GM12878 (cell line): ENCODE measurements at regions not wholly inside any gene's neighbourhood (a gene's known extent, or its start where the extent isn't known, plus 50 kb on each side); places are given as distances from the start of the nearest gene placed in this dataset. TPM values are rescaled to one million over a fixed set of nuclear protein-coding genes. Genes with fewer than 3 reads are reported as not detected.
A peak's percentile ranks its signal among the peaks of the same experiment; 100 is the strongest.

Source experiments
- ATAC-seq: fragments of 200-7000 bp; cut with Tn5 transposase; 3 replicates; pipeline ENCODE4 v1.9.1; 2020; ENCODE audit warnings: mild to moderate bottlenecking, moderate library complexity
- BruUV-seq: library from RNA; stranded (reverse); fragments of 400-500 nt; replicated peaks from 2 replicates; lab custom pipeline; 2021; lab: Mats Ljungman, UMichigan
- CTCF ChIA-PET: fragments of 300-600 bp; sonication (Branson Sonifier 250); formaldehyde crosslinking; extraction: SDS; loops from one replicate; lab custom pipeline; 2021; ENCODE audit warnings: inconsistent platforms; lab: Yijun Ruan, JAX
- POLR2A ChIA-PET: fragments of 350-600 bp; formaldehyde crosslinking; extraction: SDS; loops from one replicate; lab custom pipeline; 2021; ENCODE audit warnings: inconsistent platforms; lab: Charles Lee
- RAD21 ChIA-PET: fragments of 300-600 bp; sonication (Branson Sonifier 250); formaldehyde crosslinking; loops from one replicate; lab custom pipeline; 2023; ENCODE audit warnings: antibody characterized with exemption; ENCODE audit not compliant: unreplicated experiment; lab: Charles Lee
- SMC1A ChIA-PET: fragments of 300-600 bp; sonication (Branson Sonifier 250); formaldehyde crosslinking; loops from one replicate; lab custom pipeline; 2023; ENCODE audit not compliant: unreplicated experiment, uncharacterized antibody; lab: Charles Lee
- DNase-seq: peaks from one replicate; pipeline ENCODE4 v3.0.0-alpha.2; 2011; ENCODE audit warnings: low read depth, low spot score
- FAIRE-seq: peaks from 3 replicates; lab custom pipeline; 2011; peaks lifted over from hg19 to GRCh38; lab: Jason Lieb, UNC
- H2AFZ ChIP-seq: 2 replicates; pipeline ENCODE4 v1.6.0; 2011; ENCODE audit warnings: low read depth, low read length, control low read depth; ENCODE audit not compliant: control insufficient read depth
- H3K27ac ChIP-seq: 2 replicates; pipeline ENCODE4 v1.5.1; 2011; ENCODE audit warnings: control low read depth; ENCODE audit not compliant: control insufficient read depth, insufficient read depth
- H3K27me3 ChIP-seq, 2 experiments: replicated peaks in 1 of 2; 2 replicates each; pipeline versions ENCODE4 v1.6.0 to v1.6.1; 2011; ENCODE audit warnings: low read length in 1 of 2; ENCODE audit not compliant: control insufficient read depth in 2 of 2, insufficient read depth in 2 of 2
- H3K36me3 ChIP-seq, 2 experiments: 2 replicates each; pipeline ENCODE4 v1.5.1; 2011; ENCODE audit warnings: low read length in 1 of 2; ENCODE audit not compliant: control insufficient read depth in 2 of 2, insufficient read depth in 2 of 2
- H3K4me1 ChIP-seq: 2 replicates; pipeline ENCODE4 v1.6.1; 2011; ENCODE audit warnings: mild to moderate bottlenecking, low read length, moderate library complexity, mixed read lengths; ENCODE audit not compliant: control insufficient read depth, insufficient read depth
- H3K4me2 ChIP-seq: 2 replicates; pipeline ENCODE4 v1.6.0; 2011; ENCODE audit warnings: control low read depth; ENCODE audit not compliant: control insufficient read depth, insufficient read depth
- H3K4me3 ChIP-seq: fragments of 200-600 bp; sonication (generic); 2 replicates; pipeline ENCODE4 v1.5.1; 2016
- H3K79me2 ChIP-seq: 2 replicates; pipeline ENCODE4 v1.6.0; 2011; ENCODE audit warnings: low read length; ENCODE audit not compliant: control insufficient read depth, insufficient read depth
- H3K9ac ChIP-seq: 2 replicates; pipeline ENCODE4 v1.8.0; 2011; ENCODE audit warnings: low read length, control low read depth, mixed read lengths; ENCODE audit not compliant: control insufficient read depth, insufficient read depth
- H3K9me3 ChIP-seq: replicated peaks from 3 replicates; pipeline ENCODE4 v1.5.1; 2011; ENCODE audit warnings: mild to moderate bottlenecking, low read length; ENCODE audit not compliant: control insufficient read depth, insufficient read depth
- H4K20me1 ChIP-seq: 2 replicates; pipeline ENCODE4 v1.6.0; 2011; ENCODE audit not compliant: control insufficient read depth, insufficient read depth
- ASH2L ChIP-seq: fragments of 300-600, 200-600 bp; sonication (generic); IDR thresholded peaks from 2 replicates; pipeline ENCODE4 v1.6.1; 2017; ENCODE audit warnings: low read depth, mild to moderate bottlenecking, borderline replicate concordance
- CTCF ChIP-seq, 3 experiments: IDR thresholded peaks in 2 of 3; conservative IDR thresholded peaks in 1 of 3; 2 replicates each; pipeline ENCODE4 v1.5.1; 2011; ENCODE audit warnings: low read depth in 3 of 3, low read length in 3 of 3, mild to moderate bottlenecking in 3 of 3, control low read depth in 2 of 3, moderate library complexity in 2 of 3, inconsistent platforms in 1 of 3, mixed read lengths in 1 of 3; ENCODE audit not compliant: control insufficient read depth in 2 of 3, insufficient read depth in 1 of 3; ENCODE audit errors: extremely low read depth in 1 of 3
- MYC ChIP-seq: IDR thresholded peaks from 2 replicates; pipeline ENCODE4 v1.6.1; 2011; ENCODE audit warnings: mild to moderate bottlenecking, low read length, moderate library complexity, inconsistent platforms; ENCODE audit not compliant: insufficient read depth, insufficient replicate concordance, insufficient read length, severe bottlenecking
- RAD21 ChIP-seq: IDR thresholded peaks from 2 replicates; pipeline ENCODE4 v1.6.1; 2011; ENCODE audit warnings: mild to moderate bottlenecking, low read depth, low read length, moderate library complexity; ENCODE audit not compliant: insufficient read depth
- WRNIP1 ChIP-seq: IDR thresholded peaks from 2 replicates; pipeline ENCODE4 v1.6.1; 2011; ENCODE audit warnings: low read depth, low read length, improper control_type of control experiment, borderline replicate concordance
- WGBS: methylation state at CpG from one replicate; pipeline ENCODE4 v1.1.6; 2016; ENCODE audit warnings: low lambda C conversion rate; ENCODE audit not compliant: insufficient replicate concordance, insufficient coverage; ENCODE audit errors: missing lambda C conversion rate; 5-methylcytosine and 5-hydroxymethylcytosine counted together
- in situ Hi-C: fragments of 300-500 bp; cut with MboI; formaldehyde crosslinking; loops from 9 replicates; pipeline ENCODE4 v1.14.3; 2018; ENCODE audit warnings: mixed read lengths
- intact Hi-C: fragments of 100-400 bp; cut with micrococcal nuclease; formaldehyde crosslinking; loops from one replicate; pipeline ENCODE4 v1.14.2; 2022; ENCODE audit not compliant: unreplicated experiment
- small RNA-seq: library from RNA; depleted of rRNA; stranded (forward); fragments of <200 nt; gene quantifications from one replicate; pipeline ENCODE3, GENCODE V24; 2014

DNA sequence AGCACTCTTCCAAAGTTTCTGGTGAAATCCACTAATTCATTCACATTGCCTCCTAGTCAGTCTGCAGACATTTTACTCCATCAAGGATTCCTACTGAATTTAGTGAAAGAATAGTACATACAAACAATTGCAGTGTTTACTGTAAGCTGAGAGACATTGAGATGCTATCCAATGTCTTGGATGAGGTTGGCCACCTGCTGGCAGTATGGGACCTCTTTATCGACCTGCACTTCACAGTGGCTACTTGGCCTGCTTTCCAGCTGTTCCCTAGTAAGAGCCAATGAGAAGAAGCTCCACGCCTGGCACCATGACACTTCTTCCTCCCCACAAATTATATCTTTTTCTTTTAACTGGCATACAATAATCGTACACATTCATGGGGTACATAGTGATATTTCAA is 51.5 kb upstream of the LRIF1 start:
- Histone ChIP-seq H3K4me1 (no peaks in the 10 kb centered on the region), H3K9ac (no peak overlapping the region), H3K36me3 (no peaks in the 10 kb centered on the region), H3K4me2 (no peak overlapping the region), H2AFZ (no peak overlapping the region), H3K27ac (no peak overlapping the region)
- intact Hi-C loops (no loop called here), in situ Hi-C loops (no loop called here)
- no TSS peak for BruUV-seq
- RAD21 ChIA-PET = no interaction called here
- WGBS = 19% methylated on average over 3 of the region's 3 CpGs
- DNase-seq = no peak
- TF ChIP-seq RAD21 = 0 out of 2 replicates have a peak, but pooled peaks have one; percentile 4
- no peak for TF ChIP-seq ASH2L
- no peak for TF ChIP-seq MYC
- peak in 2 of 3 experiments; percentile 8 to 9; a peak in 1 of 6 replicates for TF ChIP-seq CTCF (IDR thresholded peaks at IDR 0.05 in 2 of 3, conservative IDR thresholded peaks at IDR 0.05 in 1 of 3; ENCODE audit: control insufficient read depth in 2 of 3, extremely low read depth in 1 of 3, insufficient read depth in 1 of 3, low read depth in 3 of 3, low read length in 3 of 3)
- no peak for TF ChIP-seq WRNIP1
- TF ChIP-seq, all 136 proteins: peak for 2
- SMC1A ChIA-PET = interaction anchor here (1.0 to 1.1 kb wide), 2 partner anchors 10 to 16 kb away, joined by 3 to 4 read pairs; no protein-coding TSS in a partner anchor
- no peak for ATAC-seq
- POLR2A ChIA-PET = interaction anchor here (0.5 kb wide), 1 partner anchor 644 kb away, joined by 3 read pairs; no protein-coding TSS in a partner anchor
- no peaks in the 10 kb centered on the region for H3K79me2 ChIP-seq
- CTCF ChIA-PET = interaction anchor here (0.7 to 5.4 kb wide), 4 partner anchors 15 to 250 kb away, joined by 3 to 25 read pairs (median 6); no protein-coding TSS in a partner anchor
- no peak for FAIRE-seq
- H3K27me3 ChIP-seq = no peaks in the 10 kb centered on the region
- H4K20me1 ChIP-seq = no peaks in the 10 kb centered on the region
- no peak overlapping the region for H3K4me3 ChIP-seq
- no peaks in the 10 kb centered on the region; the same call in 2 of the 3 replicates for H3K9me3 ChIP-seq

Small RNAs in the stretch of these regions (small RNA-seq; reads per million reads assigned to genes)
- gene RNA5SP54 = not detected
